ENCODE measurements at regions not wholly inside any gene's neighbourhood (a gene's known extent, or its start where the extent isn't known, plus 50 kb on each side); places are given as distances from the start of the nearest gene placed in this dataset.
"Not testable (repeated sequence)": the region's sequence is repeated elsewhere in the genome, so short reads cannot be mapped to it uniquely, and the experiment has no call there.

GRCh38 chr4:34922325-34922724 lies 1322.0 kb downstream of the ARAP2 start:
- no peak for DNase-seq

- no peak for DNase-seq
Observed at GRCh38 chr4:34932591-34932990, 1311.7 kb downstream of the ARAP2 start.

DNA sequence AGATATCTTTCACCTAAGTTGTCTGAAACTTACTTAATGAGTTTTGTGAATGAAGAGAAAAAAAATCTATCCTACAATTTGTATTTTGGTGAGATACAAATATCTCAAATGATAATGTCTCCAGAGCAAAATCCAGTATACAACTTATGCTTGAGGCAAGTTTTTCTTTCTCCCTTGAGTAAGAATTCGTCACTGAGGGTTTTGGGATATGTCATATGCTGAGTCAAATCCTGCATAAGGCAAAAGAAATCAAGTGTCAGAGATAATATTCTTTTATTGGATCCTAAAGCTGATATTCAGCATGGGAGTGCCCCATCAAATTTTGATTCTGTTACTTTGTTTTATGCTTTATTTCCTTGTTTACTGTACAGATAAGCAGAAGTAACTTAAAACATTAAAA lies 1308.6 kb downstream of the ARAP2 start:
- DNase-seq = no peak

DNA sequence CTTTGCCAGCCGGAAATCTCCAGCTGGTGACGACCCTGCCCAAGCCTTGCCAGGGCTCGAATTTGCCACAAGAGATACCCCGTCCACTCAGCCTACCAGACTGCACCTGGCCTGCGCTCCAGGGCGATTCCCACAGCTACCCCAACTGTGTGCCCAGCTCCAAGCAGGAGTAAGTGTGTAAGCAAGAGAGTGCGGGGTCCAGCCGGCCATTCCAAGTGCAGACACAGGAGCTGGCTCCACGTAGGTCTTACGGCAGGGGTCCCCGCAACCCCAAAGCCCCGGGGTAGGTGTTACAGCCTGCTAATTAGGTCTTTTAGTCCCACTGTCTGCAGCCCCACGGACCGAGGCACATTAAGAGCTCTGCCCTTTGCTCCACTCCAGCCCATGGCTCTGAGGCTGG lies 1305.2 kb downstream of the ARAP2 start:
- DNase-seq = no peak

- DNase-seq = no peak
Observed at GRCh38 chr4:34943741-34944386, 1300.5 kb downstream of the ARAP2 start.

GRCh38 chr4:34950926-34951325 lies 1293.4 kb downstream of the ARAP2 start:
- no peak for DNase-seq

- no peak for DNase-seq
Observed at GRCh38 chr4:34953145-34953799, 1291.0 kb downstream of the ARAP2 start.

DNA sequence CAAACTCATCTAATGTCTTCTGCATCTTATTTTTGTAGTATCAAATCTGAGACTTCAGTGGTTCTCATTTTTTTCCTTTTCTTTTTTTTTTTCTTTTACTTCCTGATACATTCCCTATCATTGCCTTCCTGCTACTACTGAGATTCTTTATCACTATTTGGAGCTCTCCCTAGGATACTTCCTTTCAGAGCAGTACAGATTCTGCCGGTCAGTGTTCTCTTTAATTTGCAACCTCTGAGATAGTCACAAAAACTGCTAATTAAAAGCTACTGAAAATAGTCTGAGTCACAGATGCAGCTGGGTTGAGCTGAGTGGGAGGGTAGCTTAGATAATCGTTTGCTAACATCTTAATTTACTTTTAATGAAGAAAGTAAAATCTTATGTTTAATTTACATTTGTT lies 1279.7 kb downstream of the ARAP2 start:
- DNase-seq = no peak

DNA sequence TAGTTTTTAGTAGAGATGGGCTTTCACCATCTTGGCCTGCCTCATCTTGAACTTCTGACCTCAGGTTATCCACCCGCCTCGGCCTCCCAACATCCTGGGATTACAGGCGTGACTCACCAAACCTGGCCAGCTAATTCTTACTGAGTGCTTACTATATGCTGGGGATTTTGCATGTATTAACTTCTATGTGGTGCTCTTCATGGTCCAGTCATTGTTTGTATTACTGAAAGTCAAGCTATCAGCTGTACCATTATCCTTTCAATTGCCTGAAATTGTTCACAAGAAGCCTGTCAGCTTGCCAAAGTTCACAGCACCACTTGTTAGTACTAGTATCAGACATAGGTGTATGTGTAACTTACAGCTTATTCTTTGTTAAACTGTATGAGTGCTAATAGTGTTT lies 1272.1 kb downstream of the ARAP2 start:
- DNase-seq = no peak

- DNase-seq = no peak
Observed at GRCh38 chr4:34973650-34974312, 1270.5 kb downstream of the ARAP2 start.

DNA sequence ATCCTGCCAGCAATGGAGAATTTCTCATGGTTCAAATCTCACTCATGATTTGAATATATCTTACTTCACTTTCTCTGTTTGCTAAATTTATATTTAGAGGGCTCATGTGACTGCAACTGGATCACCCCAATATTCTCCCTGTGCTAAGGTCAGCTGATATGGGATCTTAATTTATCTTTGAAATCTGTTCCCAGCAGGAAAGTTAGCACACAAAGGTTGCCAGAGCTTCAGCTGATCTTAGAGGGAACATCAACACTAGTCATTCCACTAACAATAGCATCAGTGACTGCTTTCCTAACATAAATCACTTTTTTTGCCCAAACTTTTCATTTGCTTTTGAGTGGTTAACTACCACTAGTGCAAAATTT lies 1270.0 kb downstream of the ARAP2 start:
- DNase-seq = no peak

GRCh38 chr4:35021222-35021621 lies 1223.1 kb downstream of the ARAP2 start:
- DNase-seq = not testable (repeated sequence)

GRCh38 chr4:35025152-35025834 lies 1219.0 kb downstream of the ARAP2 start:
- DNase-seq = no peak

GRCh38 chr4:35038079-35038805 lies 1206.1 kb downstream of the ARAP2 start:
- no peak for DNase-seq

- DNase-seq = no peak
Observed at GRCh38 chr4:35038845-35039244, 1205.5 kb downstream of the ARAP2 start.

- DNase-seq = no peak
Observed at GRCh38 chr4:35052546-35052945, 1191.8 kb downstream of the ARAP2 start.

DNA sequence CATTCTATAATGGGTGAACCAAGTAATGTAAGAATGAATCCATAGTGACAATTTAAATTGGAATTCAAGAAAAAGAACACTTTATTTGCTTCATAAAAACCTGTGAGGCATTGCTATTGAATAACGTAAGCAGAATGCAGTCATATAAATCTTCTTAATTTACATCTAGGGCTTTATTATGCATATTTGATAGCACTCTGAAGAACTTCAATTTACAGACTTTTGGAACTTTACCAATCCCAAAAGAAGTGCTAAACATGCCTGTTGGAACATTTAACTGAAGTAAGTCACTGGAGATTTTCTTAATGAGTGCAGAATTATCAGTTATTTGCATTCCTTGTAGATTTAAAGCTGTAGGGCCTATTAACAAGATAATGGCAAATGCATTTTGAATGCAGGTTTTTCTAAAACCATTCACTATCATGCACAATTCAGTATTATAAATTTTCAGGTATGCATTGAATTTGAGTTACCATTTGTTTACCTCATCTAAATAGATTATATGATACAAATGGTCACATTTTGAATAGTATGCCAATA lies 1181.2 kb downstream of the ARAP2 start:
- no peak for DNase-seq

DNA sequence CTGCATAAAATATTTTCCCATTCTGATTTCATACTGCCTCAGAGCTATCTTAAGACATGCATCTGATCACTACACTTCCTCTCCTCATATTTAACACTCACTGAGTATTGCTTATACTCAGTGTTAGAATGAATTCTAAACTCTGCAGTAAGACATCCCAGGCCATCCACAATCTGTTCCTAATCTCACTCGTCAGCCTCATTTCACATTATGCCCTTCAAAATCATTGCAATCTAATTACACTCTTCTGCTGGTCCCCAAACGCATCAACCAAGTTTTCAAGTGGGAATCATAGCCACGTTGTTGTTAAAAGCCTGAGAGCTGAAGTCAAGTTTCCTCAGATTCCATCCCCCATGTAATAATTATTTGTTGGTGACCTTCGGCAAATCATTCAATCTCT lies 1177.9 kb downstream of the ARAP2 start:
- no peak for DNase-seq

DNA sequence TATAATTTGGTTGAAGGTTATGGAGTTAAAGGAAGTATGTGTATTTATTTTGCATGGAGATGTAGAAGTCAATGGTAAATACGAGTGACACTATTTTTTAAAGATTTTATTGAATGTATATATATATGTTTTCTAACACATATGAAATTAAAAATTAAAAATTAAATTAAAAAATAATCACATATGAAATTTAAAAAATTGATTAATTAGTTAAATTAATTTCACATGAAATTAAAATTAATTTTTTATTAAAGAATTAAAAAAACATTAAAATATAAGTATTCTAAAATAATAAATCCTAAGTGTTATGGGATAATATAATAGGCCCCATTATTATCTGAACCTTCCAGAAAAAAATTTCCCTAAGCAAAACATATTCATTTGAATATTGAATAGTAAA lies 1163.5 kb downstream of the ARAP2 start:
- DNase-seq = no peak

GRCh38 chr4:35087218-35087617 lies 1157.1 kb downstream of the ARAP2 start:
- DNase-seq = no peak

DNA sequence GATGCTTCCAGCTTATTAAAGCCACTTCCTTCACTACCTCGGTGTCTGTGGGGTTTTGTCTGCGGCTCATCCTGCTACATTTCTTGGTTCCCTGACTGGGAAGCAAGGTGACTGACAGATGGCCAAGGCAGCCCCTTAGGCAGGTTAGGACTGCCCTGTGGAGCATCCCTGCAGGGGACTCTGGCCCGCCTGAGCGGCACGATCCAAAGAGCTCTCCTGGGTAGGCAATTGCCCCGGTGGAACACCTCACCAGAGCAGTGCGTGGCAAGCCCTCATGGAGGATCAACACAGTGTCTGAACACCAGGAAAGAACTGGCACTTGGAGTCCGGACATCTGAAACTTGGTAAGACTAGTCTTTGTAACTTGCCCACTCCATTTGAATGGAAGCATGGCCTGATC lies 1143.4 kb downstream of the ARAP2 start:
- DNase-seq = no peak

- peak; percentile 63 for DNase-seq
Observed at GRCh38 chr4:35102066-35102465, 1142.2 kb downstream of the ARAP2 start.

GRCh38 chr4:35105486-35105885 lies 1138.8 kb downstream of the ARAP2 start:
- no peak for DNase-seq
